D721Med (cell line): ENCODE measurements at regions not wholly inside any gene's neighbourhood (a gene's known extent, or its start where the extent isn't known, plus 50 kb on each side); places are given as distances from the start of the nearest gene placed in this dataset.

Source experiments
- DNase-seq: peaks from one replicate; pipeline ENCODE4 v3.0.0; 2011; ENCODE audit warnings: low spot score; ENCODE audit not compliant: insufficient read length
- FAIRE-seq: peaks from 2 replicates; lab custom pipeline; 2011; peaks lifted over from hg19 to GRCh38; lab: Jason Lieb, UNC
- TF ChIP-seq, protein P1 (sequence below): IDR thresholded peaks from 2 replicates; pipeline ENCODE4 v1.5.1; 2012; ENCODE audit warnings: mild to moderate bottlenecking, control low read depth; ENCODE audit not compliant: insufficient read depth; ENCODE audit errors: missing control alignments

DNA sequence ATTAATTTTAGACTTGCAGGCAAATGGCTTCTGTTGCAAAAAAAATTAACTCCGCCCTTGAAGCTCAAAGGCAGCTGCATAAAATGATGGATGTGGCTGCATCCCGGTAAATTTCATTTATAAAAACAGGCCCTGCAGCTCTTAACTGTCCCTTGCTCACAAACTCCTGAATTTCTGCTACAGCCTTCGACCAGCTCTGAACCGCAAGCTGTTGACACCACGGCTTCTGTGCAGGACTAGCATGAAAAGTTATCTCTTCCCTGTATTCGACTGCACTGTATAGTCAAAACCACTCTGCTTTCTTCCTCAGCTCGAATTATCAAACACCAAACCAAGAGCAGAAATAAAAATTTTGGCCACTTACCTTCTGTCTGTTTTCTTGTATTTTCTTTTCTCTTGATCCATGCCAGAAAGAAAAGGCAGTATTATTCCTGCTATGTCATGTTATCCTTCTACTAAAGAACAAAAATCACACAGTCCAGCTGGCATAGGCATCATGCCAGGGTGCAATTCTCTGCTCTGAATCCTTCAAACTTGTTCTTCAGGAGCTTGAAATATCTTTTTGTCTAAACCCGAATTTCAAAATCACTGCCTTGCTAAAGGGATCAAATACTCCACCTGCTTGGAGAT lies 195.5 kb upstream of the NCAM2 start:
- DNase-seq (no peak), FAIRE-seq (no peak)
- TF ChIP-seq, protein P1, sequence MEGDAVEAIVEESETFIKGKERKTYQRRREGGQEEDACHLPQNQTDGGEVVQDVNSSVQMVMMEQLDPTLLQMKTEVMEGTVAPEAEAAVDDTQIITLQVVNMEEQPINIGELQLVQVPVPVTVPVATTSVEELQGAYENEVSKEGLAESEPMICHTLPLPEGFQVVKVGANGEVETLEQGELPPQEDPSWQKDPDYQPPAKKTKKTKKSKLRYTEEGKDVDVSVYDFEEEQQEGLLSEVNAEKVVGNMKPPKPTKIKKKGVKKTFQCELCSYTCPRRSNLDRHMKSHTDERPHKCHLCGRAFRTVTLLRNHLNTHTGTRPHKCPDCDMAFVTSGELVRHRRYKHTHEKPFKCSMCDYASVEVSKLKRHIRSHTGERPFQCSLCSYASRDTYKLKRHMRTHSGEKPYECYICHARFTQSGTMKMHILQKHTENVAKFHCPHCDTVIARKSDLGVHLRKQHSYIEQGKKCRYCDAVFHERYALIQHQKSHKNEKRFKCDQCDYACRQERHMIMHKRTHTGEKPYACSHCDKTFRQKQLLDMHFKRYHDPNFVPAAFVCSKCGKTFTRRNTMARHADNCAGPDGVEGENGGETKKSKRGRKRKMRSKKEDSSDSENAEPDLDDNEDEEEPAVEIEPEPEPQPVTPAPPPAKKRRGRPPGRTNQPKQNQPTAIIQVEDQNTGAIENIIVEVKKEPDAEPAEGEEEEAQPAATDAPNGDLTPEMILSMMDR, result no peak

DNA sequence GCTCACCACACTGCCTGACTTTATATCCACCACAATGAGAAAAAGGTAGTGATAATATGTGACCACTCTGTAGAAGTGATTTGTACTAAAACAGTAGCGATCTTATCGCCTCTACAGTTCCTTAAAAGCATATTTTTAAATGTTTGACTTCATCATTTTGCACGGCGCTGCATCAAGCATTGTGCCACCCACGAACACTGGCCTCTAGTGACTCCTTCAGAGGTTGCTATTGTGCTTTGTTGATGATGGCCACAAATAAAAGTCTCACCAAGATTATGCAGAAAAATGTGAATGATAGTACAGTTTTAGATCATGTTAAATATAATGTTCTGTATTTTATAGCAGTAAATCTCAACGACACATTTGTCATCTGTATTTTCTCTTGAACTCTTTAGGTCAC lies 186.5 kb upstream of the NCAM2 start:
- no peak for DNase-seq
- TF ChIP-seq, protein P1, result no peak
- no peak for FAIRE-seq

DNA sequence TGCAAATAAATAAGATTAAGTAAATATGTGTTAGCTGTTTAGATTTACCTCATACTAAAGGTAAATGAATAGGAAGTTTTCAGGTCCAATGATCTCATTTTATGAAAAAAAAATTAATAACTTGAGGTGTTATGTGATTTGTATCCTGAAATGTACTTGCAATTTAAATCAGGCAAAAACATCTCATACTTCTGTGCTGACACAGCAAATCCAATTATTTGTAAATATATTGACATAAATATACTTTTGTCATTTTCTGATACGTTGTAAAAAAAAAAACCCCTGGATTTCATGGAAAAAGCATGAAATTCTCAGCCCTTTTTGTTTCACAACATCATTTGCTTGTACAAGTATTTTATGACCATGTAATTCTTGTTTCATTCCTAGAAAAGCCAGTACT lies 184.1 kb upstream of the NCAM2 start:
- no peak for FAIRE-seq

DNA sequence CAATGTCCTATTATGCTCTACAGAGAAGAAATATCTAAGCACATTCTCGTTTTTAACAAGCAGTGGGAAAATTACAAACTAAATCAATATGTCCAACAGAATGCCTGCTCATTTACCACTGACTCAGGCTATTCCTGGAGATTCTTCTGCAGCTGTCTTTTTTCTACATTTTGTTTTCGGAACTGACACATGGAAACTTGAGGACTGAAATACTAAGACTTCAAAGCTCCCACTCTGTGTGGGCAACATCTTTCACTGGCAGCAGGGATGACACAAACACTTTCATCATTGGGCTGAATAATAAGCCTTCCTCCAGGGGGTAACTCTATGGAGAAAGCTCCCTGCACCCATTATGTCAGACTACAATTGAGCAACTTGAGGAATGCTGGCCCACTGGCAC lies 175.5 kb upstream of the NCAM2 start:
- FAIRE-seq (no peak), DNase-seq (no peak)
- TF ChIP-seq, protein P1, result no peak

More for the DNA sequence above, 184.1 kb upstream of the NCAM2 start:
- no peak for DNase-seq
- TF ChIP-seq, protein P1, result no peak

DNA sequence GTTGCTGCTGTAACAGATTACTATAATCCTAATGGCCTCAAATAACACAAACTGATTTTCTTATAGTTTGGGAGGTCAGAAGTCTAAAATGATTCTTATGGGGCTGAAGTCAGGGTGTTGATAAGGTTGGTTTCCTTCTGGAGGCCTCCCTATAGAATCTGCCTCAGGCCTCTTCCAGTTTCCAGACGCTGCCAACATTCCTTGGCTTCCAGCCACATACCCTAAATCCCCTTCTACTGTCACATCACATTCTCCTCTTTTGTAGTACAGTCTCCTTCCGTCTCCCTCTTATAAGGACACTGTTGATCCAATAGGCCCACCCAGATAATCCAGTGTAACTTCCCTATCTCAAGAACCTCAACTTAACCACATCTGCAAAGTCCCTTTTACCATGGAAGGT lies 145.3 kb upstream of the NCAM2 start:
- TF ChIP-seq, protein P1, result no peak
- no peak for DNase-seq
- no peak for FAIRE-seq

DNA sequence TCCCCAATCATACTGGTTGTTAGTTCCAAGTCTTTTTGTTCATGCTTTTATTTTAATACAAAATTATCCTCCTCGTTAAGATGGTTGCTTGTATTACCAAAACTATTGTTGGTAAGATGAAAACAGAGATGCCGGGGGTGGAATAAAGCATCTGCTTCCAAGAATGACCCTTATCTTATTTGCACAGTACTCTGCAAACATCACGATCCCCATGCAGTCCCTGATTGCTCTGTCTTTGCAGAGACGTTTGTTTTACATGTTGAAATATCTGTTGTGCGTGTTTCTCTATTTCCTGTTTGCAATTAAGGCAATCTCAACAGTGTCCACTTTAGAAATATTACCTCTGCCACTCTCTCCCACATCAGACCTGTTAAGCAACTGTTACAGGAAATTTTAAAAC lies 141.3 kb upstream of the NCAM2 start:
- DNase-seq, result no peak

DNA sequence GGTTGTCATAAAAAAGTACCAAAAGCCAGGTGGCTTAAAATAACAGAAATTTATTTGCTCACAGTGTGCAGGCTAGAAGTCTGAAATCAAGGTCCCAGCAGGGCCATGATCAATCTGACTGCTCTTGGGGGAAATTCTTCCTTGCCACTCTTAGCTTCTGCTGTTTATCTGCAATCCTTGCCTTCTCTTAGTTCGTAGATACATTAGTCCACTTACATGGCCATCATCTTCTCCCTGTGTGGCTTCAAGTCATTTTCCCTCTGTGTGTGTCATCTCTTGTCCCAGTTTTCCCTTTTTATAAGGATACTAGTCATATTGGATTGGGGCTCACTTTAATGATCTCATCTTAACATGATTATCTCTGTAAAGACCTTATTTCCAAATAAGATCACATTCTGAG lies 124.0 kb upstream of the NCAM2 start:
- TF ChIP-seq, protein P1, result no peak
- DNase-seq (no peak), FAIRE-seq (no peak)

More for the DNA sequence above, 141.3 kb upstream of the NCAM2 start:
- FAIRE-seq, result no peak
- TF ChIP-seq, protein P1, result no peak
